SK-N-SH (cell line): ENCODE measurements at regions not wholly inside any gene's neighbourhood (a gene's known extent, or its start where the extent isn't known, plus 50 kb on each side); places are given as distances from the start of the nearest gene placed in this dataset.

Experiments used
- CTCF ChIA-PET: fragments of 300-600, 350-600 bp; formaldehyde crosslinking; extraction: SDS; loops from one replicate; lab custom pipeline; 2021; lab: Yijun Ruan, JAX
- POLR2A ChIA-PET: fragments of 350-600 bp; sonication (Branson Sonifier 250); formaldehyde crosslinking; extraction: SDS; loops from one replicate; lab custom pipeline; 2020; ENCODE audit warnings: antibody characterized with exemption, inconsistent platforms; lab: Yijun Ruan, JAX
- DNase-seq: peaks from one replicate; pipeline ENCODE4 v3.0.0; 2012
- H2AFZ ChIP-seq: fragments of 200-600 bp; sonication (generic); 2 replicates; pipeline ENCODE4 v1.8.1; 2016; ENCODE audit warnings: antibody characterized with exemption, mild to moderate bottlenecking, low read depth
- H3F3A ChIP-seq: fragments of 200-600 bp; sonication (generic); replicated peaks from 2 replicates; pipeline ENCODE3; 2016; ENCODE audit warnings: antibody characterized with exemption, mild to moderate bottlenecking; ENCODE audit not compliant: insufficient read depth
- H3K27ac ChIP-seq, 2 experiments: fragments of 200-500 bp in 1 of 2; fragments of 200-600 bp in 1 of 2; sonication (Bioruptor generic) in 1 of 2; sonication (generic), shearing (Covaris generic) in 1 of 2; 2 replicates each; pipeline versions ENCODE4 v1.5.1 to v1.6.1; 2014 to 2016; ENCODE audit warnings: low read depth in 2 of 2, inconsistent platforms in 1 of 2, low read length in 1 of 2, mild to moderate bottlenecking in 1 of 2, mixed read lengths in 1 of 2
- H3K27me3 ChIP-seq: fragments of 200-600 bp; sonication (generic), shearing (Covaris generic); 2 replicates; pipeline ENCODE4 v1.6.1; 2016; ENCODE audit warnings: mixed run types; ENCODE audit not compliant: insufficient read depth
- H3K36me3 ChIP-seq, 2 experiments: fragments of 200-500 bp in 1 of 2; fragments of 200-600 bp in 1 of 2; sonication (Bioruptor generic) in 1 of 2; sonication (generic) in 1 of 2; replicated peaks in 1 of 2; 2 replicates each; pipeline versions ENCODE3 to v1.5.1; 2014 to 2016; ENCODE audit warnings: low read length in 1 of 2, mild to moderate bottlenecking in 1 of 2; ENCODE audit not compliant: insufficient read depth in 2 of 2, control insufficient read depth in 1 of 2
- H3K4me1 ChIP-seq, 2 experiments: fragments of 200-500 bp in 1 of 2; fragments of 200-600 bp in 1 of 2; sonication (Bioruptor generic) in 1 of 2; sonication (generic), shearing (Covaris generic) in 1 of 2; 2 replicates each; pipeline versions ENCODE4 v1.5.1 to v1.6.1; 2014 to 2016; ENCODE audit warnings: low read depth in 1 of 2, low read length in 1 of 2, mixed run types in 1 of 2; ENCODE audit not compliant: insufficient read depth in 2 of 2, control insufficient read depth in 1 of 2
- H3K4me2 ChIP-seq: fragments of 200-600 bp; sonication (generic), shearing (Covaris generic); 2 replicates; pipeline ENCODE4 v1.6.1; 2017; ENCODE audit warnings: mixed run types
- H3K4me3 ChIP-seq, 2 experiments: fragments of 200-500 bp in 1 of 2; fragments of 200-600 bp in 1 of 2; sonication (Bioruptor generic) in 1 of 2; sonication (generic), shearing (Covaris generic) in 1 of 2; 2 replicates each; pipeline versions ENCODE4 v1.5.1 to v1.8.1; 2014 to 2016; ENCODE audit warnings: low read depth in 2 of 2, inconsistent platforms in 1 of 2, low read length in 1 of 2, mild to moderate bottlenecking in 1 of 2, mixed read lengths in 1 of 2, moderate library complexity in 1 of 2
- H3K79me2 ChIP-seq: fragments of 200-600 bp; sonication (generic); 2 replicates; pipeline ENCODE4 v1.8.1; 2017; ENCODE audit warnings: mild to moderate bottlenecking; ENCODE audit not compliant: insufficient read depth
- H3K9ac ChIP-seq: fragments of 200-600 bp; sonication (generic); 2 replicates; pipeline ENCODE4 v1.6.1; 2017; ENCODE audit warnings: mixed run types
- H3K9me2 ChIP-seq: fragments of 200-600 bp; sonication (generic); 2 replicates; pipeline ENCODE4 v1.6.1; 2017; ENCODE audit warnings: mixed run types
- H3K9me3 ChIP-seq: fragments of 200-600 bp; sonication (generic); 2 replicates; pipeline ENCODE4 v1.6.1; 2017; ENCODE audit warnings: mixed run types, mild to moderate bottlenecking, moderate library complexity
- H4K20me1 ChIP-seq: fragments of 200-600 bp; sonication (generic); 2 replicates; pipeline ENCODE4 v1.6.1; 2017; ENCODE audit warnings: mild to moderate bottlenecking, mixed run types; ENCODE audit not compliant: insufficient read depth
- CHD2 ChIP-seq: fragments of 150-350 bp; IDR thresholded peaks from 2 replicates; pipeline ENCODE4 v1.6.1; 2018; ENCODE audit warnings: low read length; ENCODE audit not compliant: partially characterized antibody
- CTCF ChIP-seq: fragments of 200-600 bp; sonication (generic); IDR thresholded peaks from 2 replicates; pipeline ENCODE4 v1.6.1; 2017; ENCODE audit warnings: antibody characterized with exemption, mild to moderate bottlenecking, moderate library complexity
- ELF1 ChIP-seq: IDR thresholded peaks from 2 replicates; pipeline ENCODE4 v1.4.0; 2012
- EZH2phosphoT487 ChIP-seq: fragments of 200-600 bp; sonication (generic); IDR thresholded peaks from 2 replicates; pipeline ENCODE4 v1.6.1; 2017; ENCODE audit warnings: low read depth, mixed run types, mild to moderate bottlenecking, antibody characterized with exemption, moderate library complexity, borderline replicate concordance
- FOSL2 ChIP-seq: IDR thresholded peaks from 2 replicates; pipeline ENCODE4 v1.4.0; 2012; ENCODE audit warnings: low read depth, mild to moderate bottlenecking, moderate library complexity, borderline replicate concordance
- GABPA ChIP-seq: IDR thresholded peaks from 2 replicates; pipeline ENCODE4 v1.4.0; 2012; ENCODE audit warnings: low read depth, mild to moderate bottlenecking
- GATA2 ChIP-seq: sonication (generic); formaldehyde crosslinking; IDR thresholded peaks from 2 replicates; pipeline ENCODE4 v1.5.0; 2020; ENCODE audit warnings: mild to moderate bottlenecking, missing genetic modification reagents
- IRF3 ChIP-seq: fragments of 150-350 bp; IDR thresholded peaks from 2 replicates; pipeline ENCODE4 v1.6.1; 2016; ENCODE audit warnings: mild to moderate bottlenecking, low read depth, low read length
- JUND ChIP-seq: IDR thresholded peaks from 2 replicates; pipeline ENCODE4 v1.4.0; 2012
- MAX ChIP-seq: IDR thresholded peaks from 2 replicates; pipeline ENCODE4 v1.4.0; 2012; ENCODE audit warnings: low read depth
- RAD21 ChIP-seq: IDR thresholded peaks from 2 replicates; pipeline ENCODE4 v1.6.1; 2012; ENCODE audit warnings: mild to moderate bottlenecking, low read length
- RCOR1 ChIP-seq: fragments of 150-350 bp; IDR thresholded peaks from 2 replicates; pipeline ENCODE4 v1.6.1; 2017; ENCODE audit warnings: antibody characterized with exemption, low read length
- RFX5 ChIP-seq: IDR thresholded peaks from 2 replicates; pipeline ENCODE4 v1.6.1; 2012; ENCODE audit warnings: mild to moderate bottlenecking, improper control_type of control experiment, low read length
- RXRA ChIP-seq: IDR thresholded peaks from 2 replicates; pipeline ENCODE4 v1.4.0; 2012; ENCODE audit warnings: low read depth, mild to moderate bottlenecking, borderline replicate concordance
- SIN3A ChIP-seq: IDR thresholded peaks from 2 replicates; pipeline ENCODE4 v1.6.1; 2012; ENCODE audit warnings: low read depth, mild to moderate bottlenecking, low read length, moderate library complexity, borderline replicate concordance
- TAF1 ChIP-seq: IDR thresholded peaks from 2 replicates; pipeline ENCODE4 v1.6.1; 2012; ENCODE audit warnings: low read depth, mild to moderate bottlenecking, low read length, moderate library complexity, borderline replicate concordance
- TCF12 ChIP-seq: IDR thresholded peaks from 2 replicates; pipeline ENCODE4 v1.4.0; 2012
- USF1 ChIP-seq: IDR thresholded peaks from 2 replicates; pipeline ENCODE4 v1.4.0; 2012; ENCODE audit warnings: low read depth, borderline replicate concordance
- YY1 ChIP-seq: IDR thresholded peaks from 2 replicates; pipeline ENCODE4 v1.4.0; 2012; ENCODE audit warnings: low read depth, mild to moderate bottlenecking
- WGBS: methylation state at CpG from one replicate; pipeline ENCODE4 v1.1.6; 2017; ENCODE audit warnings: low lambda C conversion rate; 5-methylcytosine and 5-hydroxymethylcytosine counted together

GRCh38 chr2:147467441-147467840 lies 377.4 kb upstream of the ACVR2A start:
- H3K36me3 ChIP-seq: no peaks in the 10 kb centered on the region
- no peak for TF ChIP-seq IRF3
- TF ChIP-seq CHD2: no peak
- TF ChIP-seq MAX: no peak
- no peak for TF ChIP-seq GABPA
- no peak for TF ChIP-seq YY1
- no peak for TF ChIP-seq RCOR1
- TF ChIP-seq EZH2phosphoT487: no peak
- TF ChIP-seq RFX5: no peak
- TF ChIP-seq GATA2 (CRISPR knock-in tag): no peak
- no peaks in the 10 kb centered on the region for H3K4me1 ChIP-seq
- POLR2A ChIA-PET: no interaction called here
- no peaks in the 10 kb centered on the region for H3K9me2 ChIP-seq
- no peak overlapping the region for H3K4me2 ChIP-seq
- H3K27me3 ChIP-seq: no peaks in the 10 kb centered on the region
- no peaks in the 10 kb centered on the region for H3F3A ChIP-seq
- H3K9me3 ChIP-seq: no peaks in the 10 kb centered on the region
- WGBS: 0% methylated on average over 1 of the region's 1 CpG
- H3K9ac ChIP-seq: no peak overlapping the region
- no peak for DNase-seq
- H3K27ac ChIP-seq: no peak overlapping the region
- no peaks in the 10 kb centered on the region for H3K79me2 ChIP-seq
- no peak overlapping the region for H2AFZ ChIP-seq
- no peaks in the 10 kb centered on the region for H4K20me1 ChIP-seq
- no peak overlapping the region for H3K4me3 ChIP-seq
- CTCF ChIA-PET: no interaction called here

- Histone ChIP-seq H3K9me2 (no peaks in the 10 kb centered on the region), H3K79me2 (no peaks in the 10 kb centered on the region), H3K36me3 (no peaks in the 10 kb centered on the region), H3F3A (no peaks in the 10 kb centered on the region), H2AFZ (no peak overlapping the region), H4K20me1 (no peaks in the 10 kb centered on the region), H3K4me3 (no peak overlapping the region), H3K9me3 (no peaks in the 10 kb centered on the region), H3K4me1 (no peaks in the 10 kb centered on the region), H3K4me2 (no peak overlapping the region), H3K9ac (no peak overlapping the region), H3K27ac (no peak overlapping the region), H3K27me3 (no peaks in the 10 kb centered on the region)
- WGBS: 4% methylated on average over 3 of the region's 3 CpGs
- ChIA-PET CTCF (no interaction called here), POLR2A (no interaction called here)
- no peak for DNase-seq
- TF ChIP-seq RAD21 (no peak), RXRA (no peak), USF1 (no peak), SIN3A (no peak), ELF1 (no peak), JUND (no peak), IRF3 (no peak), TAF1 (no peak), FOSL2 (no peak), CTCF (no peak), TCF12 (no peak)
Observed at GRCh38 chr2:147464737-147465357, 380.0 kb upstream of the ACVR2A start.
